ENCODE measurements at regions not wholly inside any gene's neighbourhood (a gene's known extent, or its start where the extent isn't known, plus 50 kb on each side); places are given as distances from the start of the nearest gene placed in this dataset.

DNA sequence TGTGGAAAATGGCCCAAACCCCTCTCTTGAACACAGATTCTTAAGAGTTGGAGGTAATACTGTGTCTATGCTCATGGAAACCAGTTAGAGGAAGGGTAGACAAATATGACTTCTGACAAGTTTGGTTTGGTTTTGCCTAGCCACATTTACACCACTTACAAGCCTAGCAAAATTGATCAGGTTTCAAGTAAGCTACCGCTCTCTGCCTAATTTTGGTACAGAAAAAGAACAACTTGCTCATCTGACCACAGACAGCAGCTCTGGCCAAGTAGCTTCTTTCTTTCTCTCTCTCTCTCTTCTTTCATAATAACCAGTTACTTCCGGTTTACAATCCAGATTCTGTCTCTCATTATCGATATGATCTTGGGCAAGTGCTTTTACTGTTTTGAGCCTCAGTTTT lies 260.0 kb downstream of the GLUD2 start:
- Histone ChIP-seq H4K20me1 (ENCODE audit: insufficient read depth, low read length) (no peaks in the 10 kb centered on the region), H3K4me3 (ENCODE audit: low read depth in 1 of 2, low read length in 2 of 2) (no peak overlapping the region), H3K4me1 (ENCODE audit: insufficient read depth, low read length) (peaks cover 15% of the 10 kb centered on the region), H3K79me2 (ENCODE audit: insufficient read depth, low read length) (no peaks in the 10 kb centered on the region), H3K9ac (ENCODE audit: low read depth, low read length) (no peak overlapping the region), H3K9me3 (ENCODE audit: insufficient read depth, low read length, severe bottlenecking) (no peaks in the 10 kb centered on the region), H3K27ac (ENCODE audit: low read length) (no peak overlapping the region), H3K27me3 (ENCODE audit: insufficient read depth, low read length, poor library complexity) (no peaks in the 10 kb centered on the region), H2AFZ (ENCODE audit: low read depth, low read length) (peak overlapping the region; percentile 61; the same call in 1 of the 2 replicates), H3K36me3 (ENCODE audit: insufficient read depth, low read length) (no peaks in the 10 kb centered on the region), H3K4me2 (ENCODE audit: insufficient read depth, low read length) (no peak overlapping the region)
- no peak for DNase-seq
- no peak for ATAC-seq (ENCODE audit: insufficient read depth, low read depth)
- TF ChIP-seq EZH2 (IDR thresholded peaks at IDR 0.05; ENCODE audit: borderline replicate concordance, low read depth, low read length, severe bottlenecking) = no peak
- no peak for TF ChIP-seq CTCF (IDR thresholded peaks at IDR 0.05; ENCODE audit: borderline replicate concordance, extremely low read depth, low read length, poor library complexity, severe bottlenecking)

DNA sequence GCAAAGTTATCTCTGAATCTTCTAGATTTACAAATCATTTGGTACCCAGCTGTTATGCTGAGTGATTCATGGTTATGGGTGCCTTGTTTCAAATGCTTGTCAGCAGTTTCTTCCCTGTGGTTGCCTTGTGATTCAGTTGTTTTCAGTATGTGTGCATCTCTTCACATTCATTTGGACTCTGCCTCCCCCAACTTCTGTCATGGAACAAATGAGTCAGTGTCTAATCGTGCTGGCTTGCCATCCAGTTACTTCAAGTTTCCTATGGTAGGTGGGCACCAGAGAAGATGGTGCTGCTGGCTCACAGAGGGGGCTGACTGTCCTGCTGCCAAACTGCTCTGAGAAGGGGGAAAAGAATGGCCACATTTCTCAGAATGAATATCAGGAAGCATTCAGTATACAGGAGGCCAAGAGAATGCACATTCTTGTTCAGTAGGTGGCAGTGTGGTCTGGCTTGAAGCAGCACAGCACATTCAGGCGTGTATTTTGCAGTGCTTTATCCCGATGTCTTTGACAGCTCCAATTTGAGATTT lies 260.9 kb downstream of the GLUD2 start:
- Histone ChIP-seq H3K9ac (ENCODE audit: low read depth, low read length) (no peak overlapping the region), H3K27ac (ENCODE audit: low read length) (peak overlapping the region; percentile 69)

DNA sequence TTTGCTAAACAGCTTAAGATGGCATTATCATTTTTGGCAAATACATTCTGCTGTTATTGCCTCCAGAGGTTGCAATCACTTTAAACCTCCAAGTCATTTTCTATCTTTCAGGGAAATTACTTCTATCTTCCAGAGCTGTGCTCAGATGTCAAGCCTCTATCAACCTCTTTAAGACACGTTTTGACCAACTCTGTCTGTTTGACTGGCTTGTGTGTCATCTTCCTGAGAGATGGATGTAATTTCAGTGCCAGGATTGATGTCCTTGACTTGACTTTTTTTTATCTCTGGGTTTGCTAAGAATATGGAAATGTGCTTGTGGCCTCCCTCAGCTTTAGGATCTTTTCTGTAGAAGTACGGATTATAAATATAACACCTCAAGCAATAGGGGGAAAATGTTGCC lies 263.4 kb downstream of the GLUD2 start:
- no peak for DNase-seq
- Histone ChIP-seq H3K9ac (ENCODE audit: low read depth, low read length) (no peak overlapping the region), H3K79me2 (ENCODE audit: insufficient read depth, low read length) (no peaks in the 10 kb centered on the region), H3K36me3 (ENCODE audit: insufficient read depth, low read length) (no peaks in the 10 kb centered on the region), H3K9me3 (ENCODE audit: insufficient read depth, low read length, severe bottlenecking) (no peaks in the 10 kb centered on the region), H3K27me3 (ENCODE audit: insufficient read depth, low read length, poor library complexity) (no peaks in the 10 kb centered on the region), H3K4me1 (ENCODE audit: insufficient read depth, low read length) (peaks cover 15% of the 10 kb centered on the region), H4K20me1 (ENCODE audit: insufficient read depth, low read length) (no peaks in the 10 kb centered on the region), H2AFZ (ENCODE audit: low read depth, low read length) (no peak overlapping the region), H3K27ac (ENCODE audit: low read length) (no peak overlapping the region), H3K4me2 (ENCODE audit: insufficient read depth, low read length) (no peak overlapping the region), H3K4me3 (ENCODE audit: low read depth in 1 of 2, low read length in 2 of 2) (no peak overlapping the region)
- TF ChIP-seq CTCF (IDR thresholded peaks at IDR 0.05; ENCODE audit: borderline replicate concordance, extremely low read depth, low read length, poor library complexity, severe bottlenecking) = no peak
- no peak for TF ChIP-seq EZH2 (IDR thresholded peaks at IDR 0.05; ENCODE audit: borderline replicate concordance, low read depth, low read length, severe bottlenecking)
- ATAC-seq (ENCODE audit: insufficient read depth, low read depth) = no peak

More for the DNA sequence above, 260.9 kb downstream of the GLUD2 start:
- peak; percentile 77 for TF ChIP-seq CTCF (IDR thresholded peaks at IDR 0.05; ENCODE audit: borderline replicate concordance, extremely low read depth, low read length, poor library complexity, severe bottlenecking)
- no peak for TF ChIP-seq EZH2 (IDR thresholded peaks at IDR 0.05; ENCODE audit: borderline replicate concordance, low read depth, low read length, severe bottlenecking)
- peaks cover 15% of the 10 kb centered on the region for H3K4me1 ChIP-seq (ENCODE audit: insufficient read depth, low read length)
- H3K4me2 ChIP-seq (ENCODE audit: insufficient read depth, low read length) = peak overlapping the region; percentile 18; the same call in 1 of the 2 replicates
- H4K20me1 ChIP-seq (ENCODE audit: insufficient read depth, low read length) = no peaks in the 10 kb centered on the region
- peak; percentile 56 for DNase-seq
- no peak overlapping the region for H3K4me3 ChIP-seq (ENCODE audit: low read depth in 1 of 2, low read length in 2 of 2)
- H3K27me3 ChIP-seq (ENCODE audit: insufficient read depth, low read length, poor library complexity) = no peaks in the 10 kb centered on the region
- no peaks in the 10 kb centered on the region for H3K9me3 ChIP-seq (ENCODE audit: insufficient read depth, low read length, severe bottlenecking)
- H2AFZ ChIP-seq (ENCODE audit: low read depth, low read length) = peak overlapping the region; percentile 61; the same call in 1 of the 2 replicates
- H3K79me2 ChIP-seq (ENCODE audit: insufficient read depth, low read length) = no peaks in the 10 kb centered on the region
- no peaks in the 10 kb centered on the region for H3K36me3 ChIP-seq (ENCODE audit: insufficient read depth, low read length)
- ATAC-seq (ENCODE audit: insufficient read depth, low read depth) = peak; percentile 97

Data from DND-41 (cell line).